ENCODE measurements at regions not wholly inside any gene's neighbourhood (a gene's known extent, or its start where the extent isn't known, plus 50 kb on each side); places are given as distances from the start of the nearest gene placed in this dataset.

GRCh38 chr3:41041899-41042298 is 157.4 kb upstream of the CTNNB1 start:
- no peak for DNase-seq (ENCODE audit: low read depth)

DNA sequence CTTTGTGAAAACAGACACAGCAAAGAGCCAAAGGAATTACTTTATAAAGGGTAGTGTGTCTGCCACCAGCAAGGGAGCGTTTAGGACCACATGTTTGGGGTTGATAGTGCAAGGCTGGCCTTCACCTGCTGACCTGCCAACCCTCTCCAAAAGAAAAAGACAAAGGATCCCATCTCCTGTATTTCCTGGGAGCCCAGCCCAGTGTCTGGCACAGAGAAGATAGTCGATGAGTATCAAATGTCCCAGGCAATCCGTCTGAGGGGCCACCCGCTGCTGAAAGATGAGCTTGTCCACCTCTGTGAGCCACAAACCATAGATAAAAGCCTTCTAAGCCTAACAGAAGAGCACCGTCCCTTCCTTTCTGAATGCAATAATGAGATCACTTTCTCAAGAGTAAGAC is 154.8 kb upstream of the CTNNB1 start:
- no peak for DNase-seq (ENCODE audit: low read depth)

DNA sequence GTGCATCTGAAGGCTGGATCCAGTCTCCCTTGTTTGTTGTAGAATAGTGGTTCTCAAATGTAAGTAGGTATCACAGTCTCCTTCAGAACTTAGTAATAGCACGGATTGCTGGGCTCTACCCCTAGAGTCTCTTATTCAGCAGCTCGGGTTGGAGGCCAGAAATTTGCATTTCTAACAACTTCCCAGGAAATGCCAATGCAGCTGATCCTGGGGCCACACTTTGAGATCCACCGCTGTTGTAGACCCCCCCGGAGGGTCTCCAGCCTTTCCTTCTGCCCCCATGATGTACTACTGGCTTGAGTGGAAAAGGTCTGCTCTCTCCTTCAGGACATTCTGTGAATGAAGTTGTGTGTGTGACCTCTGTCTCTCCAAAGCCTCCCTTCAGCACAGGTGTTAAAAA is 153.8 kb upstream of the CTNNB1 start:
- DNase-seq (ENCODE audit: low read depth), result no peak

GRCh38 chr3:41050144-41050543 is 149.2 kb upstream of the CTNNB1 start:
- DNase-seq (ENCODE audit: low read depth), result no peak

- DNase-seq (ENCODE audit: low read depth), result no peak
These were observed 146.1 kb upstream of the CTNNB1 start for GRCh38 chr3:41053220-41053619.

GRCh38 chr3:41060106-41060505 is 139.2 kb upstream of the CTNNB1 start:
- no peak for DNase-seq (ENCODE audit: low read depth)

GRCh38 chr3:41064070-41064469 is 135.2 kb upstream of the CTNNB1 start:
- no peak for DNase-seq (ENCODE audit: low read depth)

DNA sequence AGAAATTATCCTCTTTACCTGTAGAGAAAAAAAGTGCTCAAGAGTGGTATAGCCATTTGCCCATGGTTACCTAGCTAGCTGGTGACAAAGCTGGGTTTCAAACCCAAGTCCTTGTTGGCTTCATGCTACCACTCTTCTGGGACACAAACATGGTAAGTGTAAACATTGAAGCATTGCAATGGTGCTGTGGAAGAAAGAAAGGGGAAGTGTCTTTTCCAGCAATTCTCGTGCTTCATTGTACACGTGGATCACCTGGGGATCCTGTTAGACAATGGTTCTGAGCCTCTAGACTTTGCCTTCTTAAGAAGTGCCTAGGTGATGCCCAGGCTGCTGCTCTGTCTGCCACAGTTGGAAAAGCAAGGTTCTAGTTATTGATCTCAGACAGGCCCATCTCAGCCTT is 134.8 kb upstream of the CTNNB1 start:
- DNase-seq (ENCODE audit: low read depth), result no peak

DNA sequence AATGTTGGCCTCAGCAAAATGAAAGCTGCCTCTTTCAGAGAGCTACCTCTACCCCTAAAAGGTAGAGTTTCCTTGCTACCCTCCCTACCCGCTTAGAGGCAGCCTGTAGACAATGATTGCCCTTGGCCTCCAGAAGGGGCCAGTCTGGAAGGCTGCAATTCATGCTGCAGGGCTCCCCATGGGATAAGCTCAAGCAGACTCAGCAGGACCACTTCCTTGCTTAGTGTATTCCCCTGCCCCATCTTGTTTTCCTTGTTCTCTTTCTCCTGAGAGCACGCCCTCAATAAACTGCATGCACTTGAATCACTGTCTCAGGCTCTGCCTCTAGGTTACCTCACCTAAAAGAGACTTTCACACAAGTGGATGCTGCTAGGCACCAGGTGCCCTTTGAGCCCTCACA is 134.0 kb upstream of the CTNNB1 start:
- no peak for DNase-seq (ENCODE audit: low read depth)

GRCh38 chr3:41073190-41073589 is 126.1 kb upstream of the CTNNB1 start:
- no peak for DNase-seq (ENCODE audit: low read depth)

- no peak for DNase-seq (ENCODE audit: low read depth)
These were observed 123.3 kb upstream of the CTNNB1 start for GRCh38 chr3:41075975-41076374.

- DNase-seq (ENCODE audit: low read depth), result no peak
These were observed 122.9 kb upstream of the CTNNB1 start for GRCh38 chr3:41076399-41076798.

GRCh38 chr3:41080141-41080540 is 119.2 kb upstream of the CTNNB1 start:
- no peak for DNase-seq (ENCODE audit: low read depth)

GRCh38 chr3:41088882-41089281 is 110.4 kb upstream of the CTNNB1 start:
- DNase-seq (ENCODE audit: low read depth), result no peak

GRCh38 chr3:41089566-41089965 is 109.7 kb upstream of the CTNNB1 start:
- DNase-seq (ENCODE audit: low read depth), result no peak

DNA sequence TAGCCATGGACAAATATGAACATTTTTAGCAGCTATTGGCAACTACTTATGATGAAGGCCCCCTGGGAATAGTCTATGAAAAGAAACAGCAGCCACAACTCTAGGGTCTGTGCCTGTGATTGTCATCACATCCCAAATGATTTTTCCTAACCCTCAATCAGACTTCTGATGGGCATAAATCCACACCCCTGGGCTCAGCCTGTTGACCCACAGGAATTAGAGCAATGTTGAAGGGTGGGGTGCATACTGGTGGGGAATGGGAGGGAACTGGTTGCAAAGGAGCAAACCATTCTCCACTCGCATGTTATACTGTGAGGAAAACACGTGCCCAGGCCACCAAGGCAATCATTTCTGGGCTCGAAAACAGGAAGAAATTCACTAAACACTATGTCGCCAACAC is 106.5 kb upstream of the CTNNB1 start:
- no peak for DNase-seq (ENCODE audit: low read depth)

DNA sequence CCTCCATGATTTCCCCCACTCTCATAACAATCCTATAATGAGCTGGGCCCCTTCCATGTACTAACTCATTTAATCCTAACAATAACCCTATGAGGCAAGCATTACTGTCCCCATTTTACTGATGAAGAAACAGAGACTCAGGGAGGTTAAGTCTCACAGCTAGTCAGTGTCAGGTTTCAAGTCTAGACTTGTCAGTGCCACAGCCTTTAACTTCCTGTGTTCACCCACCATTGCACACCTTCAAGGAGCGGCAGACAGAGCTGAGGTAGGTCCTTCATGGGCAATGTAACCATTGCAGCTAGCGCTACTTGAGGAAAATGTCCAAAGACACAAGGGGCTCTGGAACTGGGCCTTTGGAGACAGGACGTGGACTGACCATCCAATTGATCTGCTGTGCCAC is 105.8 kb upstream of the CTNNB1 start:
- no peak for DNase-seq (ENCODE audit: low read depth)

DNA sequence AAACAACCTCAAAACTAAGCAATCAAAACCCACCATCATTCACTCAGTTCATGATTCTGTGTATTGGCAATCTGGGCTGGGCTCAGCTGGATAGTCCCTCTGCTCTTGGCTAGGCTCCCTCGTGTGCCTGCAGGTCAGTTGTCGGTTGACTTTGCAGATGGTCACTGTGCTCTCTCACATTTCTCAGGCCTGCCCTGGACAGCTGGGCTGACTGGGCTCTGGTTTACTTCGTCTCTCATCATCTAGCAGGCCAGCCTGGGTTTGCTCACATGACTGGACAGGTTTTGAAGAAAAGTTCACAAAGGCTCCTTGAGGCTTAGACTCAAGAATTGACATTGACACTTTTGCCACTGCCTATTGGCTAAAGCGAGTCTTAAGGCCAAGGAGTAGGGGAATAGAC is 105.0 kb upstream of the CTNNB1 start:
- DNase-seq (ENCODE audit: low read depth), result no peak

GRCh38 chr3:41095702-41096101 is 103.6 kb upstream of the CTNNB1 start:
- no peak for DNase-seq (ENCODE audit: low read depth)

GRCh38 chr3:41097896-41098496 is 101.3 kb upstream of the CTNNB1 start:
- no peak for DNase-seq (ENCODE audit: low read depth)

DNA sequence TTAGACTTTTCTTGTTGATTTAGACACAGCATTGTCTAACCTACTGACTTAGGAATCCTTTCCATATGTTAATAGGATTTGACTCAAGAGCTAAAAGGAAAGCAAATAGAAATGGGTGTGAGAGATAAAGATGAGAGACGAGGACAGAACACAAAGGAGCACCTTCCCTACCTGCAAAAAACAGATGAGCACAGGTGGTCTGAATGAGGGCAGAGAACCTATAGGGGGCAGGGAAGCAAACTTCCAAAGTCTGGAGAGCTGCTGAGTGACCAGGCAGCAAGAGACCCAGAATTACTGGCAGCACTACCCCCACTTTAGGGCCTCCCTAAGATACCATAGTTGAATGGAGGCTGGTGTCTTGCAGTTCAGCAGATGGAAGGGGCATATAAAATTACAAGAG is 98.1 kb upstream of the CTNNB1 start:
- DNase-seq (ENCODE audit: low read depth), result no peak

GRCh38 chr3:41102053-41102556 is 97.2 kb upstream of the CTNNB1 start:
- DNase-seq (ENCODE audit: low read depth), result no peak

- DNase-seq (ENCODE audit: low read depth), result no peak
These were observed 96.6 kb upstream of the CTNNB1 start for GRCh38 chr3:41102750-41103149.

DNA sequence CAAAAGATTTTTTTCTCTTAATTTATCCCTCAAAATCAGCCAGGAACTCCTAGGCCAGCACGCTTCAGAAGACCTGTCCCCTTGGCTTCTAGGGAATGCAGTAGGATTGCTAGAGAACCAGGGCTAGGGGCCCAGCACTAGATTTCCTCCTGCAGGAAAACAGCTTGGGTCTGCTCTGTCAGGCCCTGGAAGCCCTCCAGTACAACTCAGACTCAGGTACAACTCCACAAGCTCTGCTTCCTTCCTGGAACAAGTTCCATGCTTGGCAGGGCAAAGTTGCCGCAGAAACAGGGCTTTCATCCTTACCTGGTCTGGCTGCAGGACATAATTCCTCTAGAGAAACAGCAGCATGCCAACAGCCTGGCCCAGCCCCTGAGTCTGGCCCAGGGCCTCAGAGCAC is 96.1 kb upstream of the CTNNB1 start:
- DNase-seq (ENCODE audit: low read depth), result no peak

DNA sequence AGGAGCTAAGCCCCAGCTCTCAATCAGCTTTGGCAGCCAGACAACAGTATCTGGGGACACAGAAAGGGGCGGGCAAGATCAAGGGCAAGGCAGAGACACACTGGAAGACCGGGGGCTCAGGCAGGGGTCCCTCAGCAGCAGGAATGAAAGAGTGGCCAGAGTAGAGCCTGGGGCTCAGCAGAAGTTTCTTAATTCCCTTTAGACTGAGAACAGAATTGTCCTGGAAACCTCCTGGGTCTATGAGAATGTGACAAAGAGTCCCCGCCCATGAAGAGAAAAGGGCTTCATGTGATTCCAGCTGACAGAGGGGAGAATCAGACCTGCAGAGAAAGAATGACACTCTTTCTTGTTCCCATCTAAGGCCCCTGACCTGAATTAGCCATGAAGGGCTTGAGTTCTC is 95.2 kb upstream of the CTNNB1 start:
- no peak for DNase-seq (ENCODE audit: low read depth)
